Activated CD4-positive, alpha-beta T cell treated with anti-CD3 and anti-CD28 coated beads for 24 hours (primary cell): ENCODE measurements at regions not wholly inside any gene's neighbourhood (a gene's known extent, or its start where the extent isn't known, plus 50 kb on each side); places are given as distances from the start of the nearest gene placed in this dataset.
"Not testable (repeated sequence)": the region's sequence is repeated elsewhere in the genome, so short reads cannot be mapped to it uniquely, and the experiment has no call there.

Experiments used
- DNase-seq, 2 donors: peaks; one replicate each; pipeline ENCODE4 v3.0.0-alpha.2; 2020; ENCODE audit warnings: low read depth in 2 of 2

DNA sequence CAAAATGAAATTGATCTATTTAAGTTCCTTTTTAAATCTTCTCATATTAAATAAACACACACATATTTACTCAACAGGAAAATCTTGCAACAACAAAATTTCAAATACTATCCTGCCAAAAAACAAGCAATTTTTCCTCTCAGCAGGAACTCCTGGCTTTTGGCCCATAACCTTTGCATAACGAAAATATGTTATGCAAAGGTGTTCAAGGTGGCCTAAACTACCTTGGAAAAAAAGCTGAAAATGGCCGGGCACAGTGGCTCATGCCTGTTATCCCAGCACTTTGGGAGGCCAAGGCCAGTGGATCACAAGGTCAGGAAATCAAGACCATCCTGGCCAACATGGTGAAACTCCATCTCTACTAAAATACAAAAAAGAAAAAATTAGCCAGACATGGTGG, 424.3 kb upstream of the ZNF337 start:
- DNase-seq: not testable (repeated sequence)

DNA sequence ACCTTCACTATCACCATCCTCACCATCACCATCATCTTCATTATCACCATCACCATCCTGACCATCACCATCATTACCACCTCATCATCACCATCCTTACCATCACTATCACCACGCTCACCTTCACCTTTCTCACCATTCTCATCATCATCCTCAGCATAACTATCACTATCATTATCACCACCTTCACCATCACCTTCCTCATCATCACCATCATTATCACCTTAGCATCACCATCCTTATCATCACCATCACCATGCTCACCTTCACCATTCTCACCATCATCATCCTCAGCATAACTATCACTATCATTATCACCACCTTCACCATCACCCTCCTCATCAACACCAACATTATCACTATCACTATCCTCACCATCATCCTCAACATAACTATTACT, 397.8 kb upstream of the ZNF337 start:
- not testable (repeated sequence) for DNase-seq

DNA sequence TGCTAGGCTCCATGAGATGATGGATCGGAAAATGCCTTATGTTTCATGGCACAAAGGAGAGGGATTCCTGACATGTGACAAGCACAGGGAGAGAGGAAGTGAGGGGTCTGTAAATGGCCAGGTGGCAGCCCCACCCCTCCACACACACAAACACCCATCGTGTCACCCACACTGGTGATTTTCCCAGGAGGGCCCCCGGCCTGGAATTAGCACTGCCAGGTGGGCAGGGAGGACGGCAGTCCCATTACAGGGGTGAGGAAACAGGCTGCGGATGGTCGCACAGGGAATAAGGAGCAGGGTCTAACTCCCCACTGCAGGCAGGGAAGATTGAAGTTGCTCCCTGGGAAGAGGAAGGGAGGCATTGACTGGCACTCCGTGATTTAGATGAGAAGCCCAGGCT, 395.3 kb upstream of the ZNF337 start:
- DNase-seq: not testable (repeated sequence)

DNA sequence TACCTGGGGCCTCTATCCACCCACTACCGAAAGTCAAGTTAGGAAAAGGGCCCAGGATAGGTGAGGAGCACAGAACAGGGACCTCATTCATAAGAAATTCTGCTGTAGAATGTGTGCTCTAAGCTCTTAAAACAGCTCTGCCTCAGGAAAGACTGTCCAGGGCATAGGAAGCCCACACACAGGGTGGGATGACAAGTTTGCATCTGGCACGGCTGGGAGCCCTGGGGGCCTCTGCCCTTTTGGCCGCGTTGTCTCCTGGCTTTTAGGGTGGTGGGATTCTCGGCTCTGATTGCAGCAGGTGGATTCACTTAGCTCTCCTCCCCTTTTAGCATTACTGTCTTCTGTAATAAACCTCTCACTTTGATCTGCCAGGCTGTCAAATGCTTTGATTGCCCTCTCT, 389.5 kb upstream of the ZNF337 start:
- not testable (repeated sequence) for DNase-seq

DNA sequence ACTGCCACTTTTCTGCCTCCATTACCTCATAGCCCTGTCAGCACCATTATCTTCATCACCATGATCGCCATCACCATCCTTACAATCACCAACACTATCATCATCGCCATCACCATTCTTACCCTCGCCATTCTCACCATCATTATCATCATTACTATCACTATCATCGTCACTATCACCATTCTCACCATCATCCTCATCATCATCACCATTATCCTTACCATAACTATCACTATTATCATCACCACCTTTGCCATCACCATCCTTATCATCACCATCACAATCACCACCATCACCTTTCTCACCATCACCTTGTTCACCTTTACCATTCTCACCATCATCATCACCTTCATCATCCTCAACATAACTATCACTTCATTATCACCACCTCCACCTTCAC, 377.3 kb upstream of the ZNF337 start:
- DNase-seq: not testable (repeated sequence)

DNA sequence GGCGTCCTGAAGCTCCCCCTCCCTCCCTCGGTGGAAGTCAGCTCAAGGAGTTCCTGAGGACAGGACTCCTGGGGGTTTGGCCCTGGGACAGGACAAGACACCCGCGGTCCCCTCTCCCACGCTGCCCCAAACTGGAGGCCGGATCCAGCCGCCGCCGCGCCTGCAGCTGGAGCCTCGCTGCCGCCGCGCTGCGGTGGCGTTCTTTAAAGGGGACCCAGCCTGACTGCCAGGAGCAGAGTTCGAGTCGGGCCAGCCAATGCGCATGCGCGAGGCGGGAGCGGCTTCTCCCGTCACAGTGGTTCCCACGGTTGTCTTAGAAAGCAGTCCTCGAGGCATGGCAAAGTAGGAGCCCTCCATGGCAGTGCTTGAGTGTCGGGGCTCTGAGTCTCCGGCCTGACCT, 362.7 kb upstream of the ZNF337 start:
- DNase-seq: not testable (repeated sequence)

DNA sequence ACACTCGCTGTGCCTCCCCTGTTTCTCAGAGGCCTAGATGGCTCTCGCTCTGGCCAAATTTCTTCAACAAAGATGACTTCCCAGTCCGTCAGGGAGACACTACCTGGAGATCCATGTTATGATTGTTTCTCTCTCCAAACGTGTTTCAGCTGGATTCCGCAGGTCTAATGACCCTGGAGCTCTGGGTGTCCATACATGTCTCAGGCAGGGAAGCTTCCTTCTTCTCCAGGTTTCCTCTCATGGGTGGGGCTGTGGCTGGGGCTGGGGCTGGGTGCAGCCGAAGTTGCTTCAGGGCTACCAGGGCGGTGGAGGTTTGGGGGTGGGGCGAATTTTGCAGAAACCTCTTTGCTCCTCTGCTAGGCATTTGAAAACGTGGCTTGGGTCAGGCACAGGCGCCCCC, 361.8 kb upstream of the ZNF337 start:
- not testable (repeated sequence) for DNase-seq

DNA sequence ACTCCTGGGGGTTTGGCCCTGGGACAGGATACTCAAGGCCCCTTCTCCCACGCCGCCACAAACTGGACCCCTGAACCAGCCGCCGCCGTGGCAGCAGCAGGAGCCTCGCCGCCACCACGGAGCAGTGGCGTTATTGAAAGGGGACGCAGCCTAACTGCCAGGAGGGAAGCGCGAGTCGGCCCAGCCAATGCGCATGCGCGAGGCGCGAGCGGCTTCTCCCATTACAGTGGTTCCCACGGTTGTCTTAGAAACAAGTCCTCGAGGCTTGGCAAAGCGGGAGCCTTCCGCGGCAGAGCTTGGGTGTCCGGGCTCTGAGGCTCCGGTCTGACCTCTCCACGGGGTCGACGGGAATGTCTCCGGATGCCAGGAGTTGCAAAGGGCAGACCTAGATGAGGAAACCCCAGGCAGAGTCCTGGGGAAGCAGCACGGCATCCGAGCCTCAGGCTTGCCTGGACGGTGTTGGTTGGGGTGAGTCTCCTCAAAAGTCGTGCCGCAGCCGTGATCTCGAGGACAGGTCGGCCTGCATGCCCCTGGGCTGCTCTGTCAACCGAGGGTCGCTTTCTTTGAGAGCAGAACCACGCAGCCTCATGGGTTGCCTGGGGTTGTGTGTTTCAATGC, 360.6 kb upstream of the ZNF337 start:
- not testable (repeated sequence) for DNase-seq

DNA sequence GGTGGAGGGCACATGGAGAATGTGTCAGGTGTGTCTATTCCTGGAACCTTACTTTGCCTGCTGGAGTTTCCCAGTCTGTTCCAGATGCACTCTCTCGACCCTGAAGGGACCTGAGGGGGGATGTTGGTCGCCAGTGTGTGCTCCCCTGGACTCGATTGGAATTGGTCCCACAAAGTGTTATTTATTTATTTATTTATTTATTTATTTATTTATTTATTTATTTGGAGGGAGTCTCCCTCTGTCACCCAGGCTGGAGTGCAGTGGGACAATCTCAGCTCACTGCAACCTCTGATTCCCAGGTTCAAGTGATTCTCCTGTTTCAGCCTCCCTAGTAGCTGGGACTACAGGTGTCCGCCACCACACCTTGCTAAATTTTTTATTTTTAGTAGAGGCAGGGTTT, 329.1 kb upstream of the ZNF337 start:
- not testable (repeated sequence) for DNase-seq

DNA sequence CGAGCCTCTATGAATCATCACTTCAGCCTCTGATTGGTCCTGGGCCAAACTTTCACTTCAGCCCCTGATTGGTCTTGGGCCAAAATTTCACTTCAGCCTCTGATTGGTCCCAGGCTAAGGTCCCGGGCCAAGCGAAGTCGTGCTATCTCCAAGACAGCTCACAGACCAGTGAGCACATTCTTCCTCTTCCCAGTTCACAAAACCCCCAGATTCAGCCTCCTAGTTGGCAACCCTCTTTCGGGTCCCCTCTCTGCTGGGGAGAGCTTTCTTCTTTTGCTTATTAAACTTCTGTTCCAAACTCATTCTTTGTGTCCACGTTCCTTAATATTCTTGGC, 314.3 kb upstream of the ZNF337 start:
- not testable (repeated sequence) for DNase-seq

DNA sequence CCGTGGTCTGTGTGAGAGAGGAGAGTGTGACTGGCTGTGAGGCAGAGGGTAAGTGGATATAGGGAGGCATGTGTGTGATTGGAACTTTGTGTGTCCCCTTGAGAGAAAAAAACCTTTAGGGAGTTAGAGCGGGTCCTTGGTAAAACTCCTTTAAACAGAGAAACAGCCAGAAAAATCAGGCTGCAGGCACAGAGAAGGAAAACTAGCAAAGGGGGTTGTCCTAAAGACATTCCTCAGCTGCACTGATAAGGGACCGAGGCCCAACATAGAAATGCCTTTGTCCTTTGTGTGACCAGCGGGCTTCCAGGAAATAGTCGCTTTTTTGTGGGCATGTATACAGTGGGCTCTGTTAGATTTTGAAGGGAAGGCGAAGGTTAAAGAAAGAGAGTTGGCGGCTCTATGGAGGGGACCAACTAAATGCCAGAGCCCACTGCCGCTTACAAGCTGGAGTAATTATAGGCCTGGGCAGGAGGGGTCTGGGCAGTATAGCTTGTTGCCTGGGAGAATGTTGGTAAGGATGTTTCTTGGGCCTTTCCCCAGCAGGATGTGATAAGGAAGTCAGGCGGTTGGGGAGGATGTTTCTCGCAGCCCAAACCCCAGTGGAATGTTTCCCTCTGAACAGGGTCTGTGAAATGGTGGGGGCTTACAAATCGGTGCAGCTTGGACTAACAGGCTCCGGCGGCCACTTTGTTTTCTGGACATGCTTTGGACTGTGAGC, 313.7 kb upstream of the ZNF337 start:
- DNase-seq: not testable (repeated sequence)

DNA sequence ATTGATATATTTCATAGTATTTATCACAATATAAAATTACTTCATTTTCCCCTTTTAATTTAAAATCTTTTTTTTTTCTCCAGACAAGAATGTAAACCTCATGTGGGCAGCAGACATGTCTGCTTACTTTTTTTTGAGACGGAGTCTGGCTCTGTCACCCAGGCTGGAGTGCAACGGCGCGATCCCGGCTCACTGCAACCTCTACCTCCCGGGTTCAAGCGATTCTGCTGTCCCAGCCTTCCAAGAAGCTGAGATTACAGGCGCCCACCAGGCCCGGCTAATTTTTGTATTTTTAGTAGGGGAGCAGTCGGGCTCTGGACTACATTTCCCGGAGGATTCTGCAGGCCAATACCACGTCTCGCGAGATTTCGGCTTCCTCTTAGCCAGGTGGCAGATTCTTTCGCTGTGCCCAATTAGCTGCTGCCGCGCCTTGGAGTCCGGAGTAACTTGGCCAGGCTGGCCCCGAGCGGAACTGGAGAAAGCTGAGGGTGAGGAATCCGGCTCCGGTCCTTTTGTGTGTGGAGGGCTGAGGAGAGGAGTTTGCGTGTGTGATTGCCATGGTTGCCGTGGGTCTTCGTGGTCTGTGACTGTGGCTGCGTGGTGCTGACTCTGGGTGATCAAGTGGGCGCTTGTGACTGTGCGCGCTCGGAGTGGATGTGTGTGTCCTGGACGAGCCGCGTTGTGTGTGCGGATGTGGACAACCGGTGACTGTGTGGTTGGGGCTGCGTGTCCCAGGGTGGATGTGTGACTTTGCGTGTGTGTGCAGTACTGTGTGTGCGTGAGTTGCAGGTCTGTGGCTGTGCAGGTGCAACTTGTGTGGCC, 313.0 kb upstream of the ZNF337 start:
- peak; percentile 31 to 47 for DNase-seq

DNA sequence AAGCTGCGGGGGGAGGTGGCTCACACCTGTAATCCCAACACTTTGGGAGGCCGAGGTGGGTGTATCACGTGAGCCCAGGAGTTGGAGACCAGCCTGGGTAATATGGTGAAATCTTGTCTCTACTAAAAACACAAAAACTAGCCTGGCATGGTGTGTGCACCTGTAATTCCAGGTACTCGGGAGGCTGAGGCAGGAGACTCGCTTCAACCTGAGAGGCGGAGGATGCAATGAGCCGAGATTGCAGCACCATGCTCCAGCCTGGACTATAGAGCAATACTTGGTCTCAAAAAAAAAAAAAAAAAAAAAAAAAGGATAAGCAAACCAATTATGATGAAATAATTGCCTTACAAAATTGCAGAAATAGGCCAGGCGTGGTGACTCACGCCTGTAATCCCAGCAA, 311.4 kb upstream of the ZNF337 start:
- DNase-seq: not testable (repeated sequence)

DNA sequence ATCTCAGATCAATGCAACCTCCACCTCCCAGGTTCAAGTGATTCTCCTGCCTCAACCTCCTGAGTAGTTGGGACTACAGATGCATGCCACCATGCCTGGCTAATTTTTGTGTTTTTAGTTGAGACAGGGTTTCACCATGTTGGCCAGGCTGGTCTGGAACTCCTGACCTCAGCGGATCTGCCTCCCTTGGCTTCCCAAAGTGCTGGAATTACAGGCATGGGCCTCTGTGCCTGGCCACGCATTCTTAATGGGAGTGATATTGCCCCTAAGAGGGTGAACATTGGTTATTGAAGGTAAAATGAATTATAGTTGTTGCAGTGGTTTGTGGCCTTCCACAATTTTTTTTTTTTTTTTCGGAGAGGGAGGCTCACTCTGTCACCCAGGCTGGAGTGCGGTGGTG, 309.5 kb upstream of the ZNF337 start:
- not testable (repeated sequence) for DNase-seq

DNA sequence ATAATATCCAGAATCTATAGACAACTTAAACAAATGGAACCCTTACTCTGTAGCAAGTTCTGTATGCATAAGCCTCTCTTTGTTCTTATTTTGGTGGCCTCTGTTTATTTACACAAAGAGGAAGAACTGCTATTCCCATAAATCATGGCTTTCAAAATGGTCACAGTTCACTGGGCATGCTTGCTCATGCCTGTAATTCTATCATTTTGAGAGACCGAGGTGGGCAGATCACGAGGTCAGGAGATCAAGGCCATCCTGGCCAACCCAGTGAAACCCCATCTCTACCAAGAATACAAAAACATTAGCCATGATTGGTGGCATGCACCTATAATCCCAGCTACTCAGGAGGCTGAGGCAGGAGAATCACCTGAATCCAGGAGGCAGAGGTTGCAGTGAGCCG, 307.3 kb upstream of the ZNF337 start:
- DNase-seq: not testable (repeated sequence)

DNA sequence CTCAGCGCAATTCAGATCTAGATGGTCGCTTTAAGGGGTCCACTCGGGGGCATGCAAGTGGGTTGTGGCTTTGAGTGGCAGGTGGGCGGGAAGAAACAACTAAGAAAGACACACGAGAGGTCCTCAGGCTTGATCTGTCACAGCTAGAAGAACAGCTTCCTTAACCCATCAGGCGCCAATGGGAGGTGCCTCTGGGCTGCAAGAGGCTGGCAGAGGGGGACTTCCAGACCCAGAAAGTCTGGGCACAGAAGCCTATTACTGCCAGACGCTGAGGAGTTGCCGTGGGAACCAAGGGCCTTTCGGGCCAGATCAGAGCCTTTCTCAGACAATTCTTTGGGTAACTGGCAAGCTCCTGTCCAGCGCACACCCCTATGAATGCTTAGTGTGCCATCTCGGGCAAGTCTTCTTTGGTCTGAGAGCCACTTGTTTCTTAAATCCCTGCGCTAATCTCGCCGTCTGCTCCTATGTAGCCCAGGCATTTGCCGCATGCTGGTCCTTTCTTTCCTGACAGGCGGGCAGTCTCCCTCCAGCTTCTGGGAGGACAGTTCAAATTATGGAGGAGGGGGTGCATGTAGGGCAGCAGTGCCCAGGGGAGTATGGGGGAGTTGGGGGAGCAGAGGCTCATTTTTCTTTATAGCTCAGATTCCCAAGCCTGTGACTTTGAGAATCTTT, 300.9 kb upstream of the ZNF337 start:
- not testable (repeated sequence) for DNase-seq

DNA sequence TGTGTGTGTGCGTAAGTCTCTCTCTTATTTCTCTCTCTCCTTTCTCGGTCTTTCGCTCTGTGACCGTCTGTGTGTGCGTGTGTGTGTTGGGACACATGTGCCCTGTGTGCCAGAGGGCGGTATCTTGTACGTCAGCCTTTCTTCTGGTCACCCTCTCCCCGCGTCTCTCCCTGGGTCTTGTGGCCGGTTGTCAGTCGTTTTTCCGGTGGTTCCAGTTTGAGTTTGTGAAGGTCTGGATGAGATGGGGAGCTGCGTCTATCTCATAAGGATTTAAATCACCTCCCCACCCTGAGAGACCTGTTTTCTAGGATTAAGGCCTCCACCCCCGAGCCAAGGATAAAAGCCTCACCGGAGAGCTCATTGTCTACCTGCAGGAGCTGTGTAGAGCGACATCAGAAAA, 295.5 kb upstream of the ZNF337 start:
- no peak for DNase-seq

DNA sequence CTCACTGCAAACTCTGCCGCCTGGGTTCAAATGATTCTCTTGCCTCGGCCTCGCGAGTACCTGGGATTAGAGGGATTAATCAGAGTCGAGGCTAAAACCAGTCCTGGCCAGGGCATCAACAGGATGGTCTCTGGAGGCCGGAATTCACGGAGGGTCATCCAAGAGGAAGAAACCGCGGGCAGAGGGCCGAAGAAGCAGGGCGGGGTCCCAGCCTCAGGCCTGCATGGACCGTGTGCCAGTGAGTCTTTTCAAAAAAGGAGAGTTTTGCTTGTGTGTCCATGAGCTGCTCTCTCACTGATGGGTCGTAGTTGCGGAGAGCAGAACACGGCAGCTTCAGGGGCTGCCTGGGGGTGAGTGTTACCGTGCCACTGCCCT, 295.1 kb upstream of the ZNF337 start:
- DNase-seq: no peak

DNA sequence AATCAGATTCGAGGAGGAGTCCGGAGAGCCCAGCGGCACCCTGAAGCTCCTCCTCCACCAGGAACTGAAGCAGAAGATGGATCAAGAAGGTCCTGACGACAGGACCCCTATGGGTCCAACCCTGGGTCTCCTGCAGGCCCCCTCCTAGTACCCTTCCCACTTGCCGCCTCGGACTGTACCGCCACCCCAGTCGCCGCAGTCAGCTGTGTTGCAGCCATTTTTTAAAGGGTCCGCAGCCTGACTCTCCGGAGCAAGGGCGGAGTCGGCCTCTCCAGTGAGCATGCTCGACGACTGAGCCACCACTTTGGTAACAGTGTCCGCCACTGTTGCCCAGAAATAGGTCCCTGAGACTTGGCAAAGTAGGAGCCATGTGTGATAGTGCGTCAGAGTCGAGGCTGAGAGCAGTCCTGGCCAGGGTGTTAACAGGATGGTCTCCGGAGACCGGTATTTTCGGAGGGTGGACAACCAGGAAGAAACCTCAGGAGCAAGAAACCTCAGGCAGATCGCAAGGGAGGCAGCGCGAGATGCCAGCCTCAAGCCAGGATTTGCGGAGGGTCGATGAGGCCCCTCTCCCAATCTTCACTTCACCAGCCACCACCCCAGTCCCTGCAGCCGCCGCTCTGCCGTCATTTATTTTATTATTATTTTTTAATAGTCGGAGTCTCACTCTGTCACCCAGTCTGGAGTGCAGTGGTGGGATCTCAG, 294.6 kb upstream of the ZNF337 start:
- DNase-seq: no peak

DNA sequence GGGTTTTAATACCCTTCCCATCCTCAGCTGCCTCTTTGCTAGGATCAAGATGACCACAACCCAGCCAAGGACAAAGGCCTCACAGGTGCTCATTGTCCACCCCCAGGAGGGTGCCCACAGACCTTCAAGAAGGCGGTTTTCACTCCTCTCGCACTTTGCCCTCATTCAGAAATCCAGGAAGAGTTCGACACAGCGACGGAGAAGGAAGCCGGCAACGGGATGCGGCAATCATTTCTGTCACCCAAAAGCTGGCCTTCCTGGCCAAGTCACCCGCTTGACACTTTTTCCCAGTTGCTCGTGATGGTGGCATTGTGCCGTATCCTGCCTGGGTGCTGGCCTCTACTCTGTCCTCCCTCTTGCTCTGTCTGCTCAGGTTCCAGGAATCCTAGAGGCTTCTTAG, 293.0 kb upstream of the ZNF337 start:
- DNase-seq: not testable (repeated sequence)

DNA sequence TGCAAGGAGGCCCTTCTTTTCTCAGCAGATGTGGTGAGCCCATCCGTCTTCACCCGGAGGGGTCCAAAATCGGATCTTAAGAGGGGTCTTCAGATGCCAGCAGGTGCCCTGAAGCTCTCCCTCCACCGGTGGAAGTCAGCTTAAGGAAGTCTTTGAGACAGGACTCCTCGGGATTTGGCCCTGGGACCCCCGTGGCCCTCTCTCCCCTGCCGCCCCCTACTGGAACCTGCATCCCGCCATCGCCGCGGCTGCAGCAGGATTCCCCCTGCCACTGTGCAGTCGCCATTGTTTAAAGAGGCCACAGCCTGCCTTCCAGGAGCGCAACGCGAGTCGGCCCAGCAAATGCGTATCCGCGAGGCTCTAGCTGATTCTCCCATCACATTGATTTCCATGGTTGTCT, 292.5 kb upstream of the ZNF337 start:
- no peak for DNase-seq
